Limb (tissue), 2 donors: ENCODE measurements at regions not wholly inside any gene's neighbourhood (a gene's known extent, or its start where the extent isn't known, plus 50 kb on each side); places are given as distances from the start of the nearest gene placed in this dataset.

Experiments
- DNase-seq, 2 donors: peaks; one replicate each; pipeline ENCODE4 v3.0.0-alpha.2; 2016; ENCODE audit errors: extremely low spot score in 2 of 2

DNA sequence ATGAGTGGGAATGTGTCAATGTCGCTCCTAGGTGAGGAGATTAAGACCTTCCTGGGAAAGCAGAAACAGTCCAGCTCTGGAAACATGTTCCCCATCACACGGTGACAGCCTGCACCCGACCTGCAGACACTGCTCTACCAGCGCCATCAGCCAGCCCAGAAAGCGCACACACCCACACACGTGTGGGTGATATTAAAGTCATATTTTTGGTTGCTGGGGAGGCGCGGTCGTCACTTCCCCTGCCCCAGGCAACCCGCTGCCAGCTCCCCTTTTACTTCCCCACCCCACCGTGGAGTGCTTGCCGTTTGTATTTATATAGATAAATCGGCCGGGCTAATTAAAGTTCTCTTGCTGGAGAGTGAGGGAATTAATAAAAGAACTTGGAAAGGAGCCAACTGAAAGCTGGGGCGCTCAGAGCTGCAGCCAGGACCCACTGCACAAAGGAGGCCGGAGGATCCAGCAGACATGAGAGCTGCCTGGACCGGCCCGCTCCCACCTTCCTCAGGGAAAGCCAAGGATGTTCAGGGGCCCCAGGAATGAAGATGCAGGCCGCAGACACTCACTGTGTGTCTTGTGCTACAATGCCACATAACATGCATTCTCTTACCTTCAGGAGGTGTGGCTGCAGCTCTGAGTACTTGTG, 145.2 kb upstream of the UNC5B start:
- DNase-seq: no peak

DNA sequence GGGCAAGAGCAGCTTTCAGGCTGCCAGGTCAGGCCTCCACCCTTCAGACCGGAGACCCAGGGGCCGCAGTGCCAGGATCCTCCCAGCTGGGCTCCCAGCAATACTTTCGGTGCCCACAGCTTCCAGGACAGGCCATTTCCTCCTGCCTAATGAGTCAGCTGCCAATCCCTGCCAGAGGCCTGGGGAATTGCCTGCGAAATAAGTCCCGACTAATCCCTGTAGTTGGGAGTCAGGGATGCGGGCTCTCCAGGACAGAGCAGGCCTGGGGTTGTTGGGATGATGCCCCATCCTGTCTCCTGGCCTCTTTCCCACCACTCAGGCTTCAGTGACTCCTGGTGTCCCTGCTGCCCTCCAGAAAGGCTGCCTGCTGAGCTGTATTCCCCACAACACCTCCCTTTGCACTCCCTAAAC, 143.5 kb upstream of the UNC5B start:
- DNase-seq: no peak

DNA sequence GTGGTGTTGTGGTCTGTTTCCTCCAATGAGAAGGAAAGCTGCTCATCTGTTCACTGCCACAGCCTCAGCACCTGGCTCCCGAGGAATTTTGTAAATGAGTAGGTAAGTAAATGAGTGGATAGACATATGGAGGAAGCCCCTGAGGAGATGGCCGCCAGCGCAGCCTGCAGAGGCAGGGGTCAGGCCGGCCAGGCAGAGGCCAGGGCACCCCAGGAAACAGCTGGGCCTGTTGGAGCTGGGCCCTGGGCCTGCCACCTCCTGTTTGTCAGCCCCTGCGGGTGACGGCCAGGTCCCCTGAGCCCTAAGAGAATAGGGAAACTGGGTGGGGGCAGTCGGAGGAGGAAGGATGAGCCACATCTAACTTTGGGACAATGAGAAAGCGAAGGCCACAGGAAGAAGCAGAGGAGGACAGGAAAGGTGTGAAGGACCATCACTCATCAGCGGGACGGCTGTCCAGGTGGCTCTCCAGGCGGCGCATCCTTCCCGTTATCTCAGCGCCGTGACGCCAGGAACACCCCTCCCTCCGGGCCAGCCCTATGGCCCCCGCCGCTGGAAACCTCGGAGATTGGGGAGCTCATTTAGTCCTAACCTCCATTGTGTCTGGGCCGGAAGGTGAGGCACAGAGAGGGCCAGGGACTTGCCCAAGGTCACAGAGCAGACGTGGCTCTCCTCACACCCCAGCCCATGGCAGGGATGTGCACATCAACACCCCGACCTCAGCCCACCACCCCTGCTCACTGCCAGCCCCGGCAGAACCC, 142.3 kb upstream of the UNC5B start:
- no peak for DNase-seq

DNA sequence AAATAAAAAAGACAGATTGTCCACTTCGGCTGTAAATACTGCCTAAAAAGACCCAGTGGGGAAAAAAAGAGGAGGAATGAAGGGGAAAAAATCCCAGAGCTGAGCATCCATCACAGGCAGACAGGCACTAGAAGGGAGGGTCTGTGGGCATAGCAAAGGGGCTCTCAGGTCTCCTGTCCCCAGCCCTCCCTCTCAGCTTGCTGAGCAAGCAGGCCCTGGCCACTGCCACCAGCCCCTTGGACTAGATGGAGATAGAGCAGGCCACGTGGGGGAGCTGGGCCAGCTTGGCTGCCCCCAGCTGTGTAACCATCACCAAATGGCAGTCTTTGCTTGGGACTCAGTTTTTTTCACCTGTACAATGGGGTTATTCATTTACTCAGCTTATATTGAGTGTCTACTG, 141.6 kb upstream of the UNC5B start:
- DNase-seq: no peak

DNA sequence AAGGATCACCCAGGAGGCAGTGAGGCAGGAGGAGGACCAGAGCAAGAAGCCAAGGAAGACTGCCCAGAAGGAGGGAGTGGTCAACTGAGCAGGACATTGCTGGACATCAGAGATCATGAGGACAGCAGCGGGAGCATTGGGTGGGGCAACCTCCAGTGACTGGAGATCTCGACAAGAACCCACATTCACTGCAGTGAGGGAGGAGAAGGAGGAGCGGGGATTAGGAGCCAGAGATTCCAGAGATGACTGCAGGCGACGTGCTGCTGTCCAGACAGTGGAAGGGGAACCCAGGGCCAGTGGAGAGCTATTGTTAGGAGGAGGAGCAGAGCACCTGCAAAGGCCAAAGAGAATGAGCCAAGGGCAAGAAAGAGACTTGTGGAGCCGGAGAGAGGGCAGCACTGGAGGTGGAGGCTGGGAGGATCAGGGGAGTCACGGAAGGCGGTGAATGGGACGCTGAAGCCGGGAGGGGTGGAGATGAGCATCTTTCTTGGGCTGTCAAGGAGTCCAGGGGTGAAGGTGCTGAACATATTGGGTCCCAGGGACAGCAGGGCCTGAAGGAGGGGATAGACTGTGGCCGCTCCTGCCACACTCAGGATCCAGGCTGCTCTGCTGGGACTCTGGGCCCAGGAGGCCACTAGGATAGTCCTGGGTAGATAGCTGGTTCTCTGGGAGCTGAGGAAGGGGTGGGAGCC, 140.1 kb upstream of the UNC5B start:
- no peak for DNase-seq

DNA sequence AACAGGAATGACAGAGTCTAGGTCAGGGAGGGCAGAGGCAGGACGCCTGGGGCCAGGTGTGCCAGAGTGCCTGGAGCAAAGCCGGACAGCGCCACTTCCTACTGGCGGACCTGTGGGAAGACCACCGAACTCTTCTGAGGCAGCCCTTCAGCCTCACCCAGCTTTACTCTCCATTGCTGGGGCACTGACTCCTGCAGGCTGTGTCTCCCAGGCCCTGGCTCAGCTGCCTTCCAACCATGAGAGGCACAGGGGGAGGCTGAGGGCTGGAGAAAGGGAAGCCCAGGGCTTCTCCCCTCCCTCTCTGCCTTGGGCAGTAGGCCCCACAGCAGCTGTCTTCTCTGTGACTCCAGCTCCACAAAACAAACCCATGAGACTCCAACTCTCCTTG, 139.6 kb upstream of the UNC5B start:
- no peak for DNase-seq

DNA sequence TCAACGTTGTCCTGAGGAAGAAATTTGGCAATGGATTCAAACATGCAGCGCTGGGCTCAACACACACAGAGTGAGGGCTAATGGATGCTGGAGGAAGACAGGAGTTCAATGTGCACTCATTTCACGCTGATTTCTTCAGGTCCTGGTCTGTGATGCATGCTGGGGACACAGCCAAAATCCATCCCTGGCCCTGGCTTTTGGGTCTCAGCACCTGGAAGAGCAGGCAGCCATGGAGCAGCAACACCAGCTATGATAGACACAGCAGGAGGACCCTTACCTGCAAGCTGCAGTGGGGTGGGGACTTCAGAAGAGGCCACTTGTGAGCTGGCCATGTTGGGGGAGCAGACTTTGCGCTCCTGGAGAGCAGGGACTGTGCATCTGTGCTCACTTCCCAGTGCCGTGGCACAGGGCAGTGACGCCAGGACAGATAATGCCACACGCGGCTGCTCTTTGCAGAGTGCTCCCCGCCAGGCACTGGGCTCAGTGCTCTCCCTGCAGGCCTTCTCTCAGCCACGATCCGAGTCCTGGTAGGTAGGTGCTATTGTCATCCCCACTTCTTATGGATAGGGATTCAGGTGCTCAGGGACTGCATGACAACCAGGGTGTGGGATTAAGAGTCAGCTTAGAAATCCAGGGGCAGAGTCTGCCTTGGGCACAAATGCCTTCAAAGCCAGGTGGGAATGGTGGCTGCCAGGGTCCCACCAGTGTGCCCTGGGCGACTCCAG, 138.8 kb upstream of the UNC5B start:
- DNase-seq: peak in 1 of 2 donors; percentile 14

DNA sequence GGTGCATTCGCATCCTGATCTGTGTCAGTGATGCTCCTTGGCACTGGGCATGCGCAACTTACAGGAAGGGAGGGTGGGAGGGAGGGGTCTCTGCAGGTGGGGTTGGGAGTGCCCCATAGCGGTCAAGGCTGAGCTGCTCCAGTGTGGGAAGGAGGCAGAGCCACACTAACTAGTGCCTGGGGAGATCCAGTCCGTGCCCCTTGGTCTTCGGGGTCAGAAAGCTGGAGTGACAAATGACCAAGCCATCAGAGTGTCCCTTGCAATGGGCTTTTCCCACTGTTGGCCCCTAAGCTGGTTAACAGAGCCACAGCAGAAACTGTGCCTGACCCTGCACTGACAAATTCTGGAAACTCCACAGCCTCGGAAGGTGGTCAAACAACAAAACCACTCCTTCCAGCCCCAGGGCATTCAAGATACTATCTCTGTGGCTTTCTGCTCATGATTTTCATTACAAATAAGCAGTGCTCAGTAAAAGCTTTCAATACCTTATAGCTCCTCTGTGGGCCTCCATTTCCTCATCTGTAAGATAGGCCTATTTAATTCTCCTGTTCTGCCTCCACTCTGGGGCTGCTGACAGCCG, 138.1 kb upstream of the UNC5B start:
- DNase-seq: no peak

DNA sequence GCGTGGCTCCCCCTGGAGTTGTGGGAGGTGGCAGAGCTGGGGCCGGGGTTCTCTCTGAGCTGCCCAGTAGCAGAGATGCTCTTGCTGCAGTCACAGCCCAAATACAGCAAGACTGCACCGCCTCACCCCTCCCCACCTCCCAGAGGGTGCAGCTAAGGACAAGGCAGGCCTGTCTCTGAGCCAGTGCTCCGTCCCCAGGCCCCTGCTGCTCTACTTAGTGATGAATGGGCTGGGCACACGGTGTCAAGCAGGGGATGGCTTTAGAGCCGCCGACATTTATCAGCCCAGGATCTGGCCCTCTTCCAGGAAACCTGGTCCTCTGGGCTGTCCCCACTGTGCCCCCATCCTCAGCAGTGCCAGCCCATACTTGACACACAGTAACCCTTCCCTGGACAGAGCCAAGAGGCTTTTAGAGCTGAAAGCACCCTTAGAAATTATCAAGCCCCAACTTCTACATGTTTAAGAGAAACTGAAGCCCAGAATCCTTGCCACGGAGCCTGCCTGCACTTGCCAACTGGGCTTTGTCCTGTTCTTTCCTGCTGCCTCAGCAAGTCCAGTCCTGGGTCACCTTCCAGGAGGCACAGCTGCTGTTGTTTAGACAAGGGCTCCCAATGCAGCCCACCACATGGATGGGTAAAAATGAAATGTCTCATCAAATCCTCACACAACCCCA, 137.1 kb upstream of the UNC5B start:
- peak in 1 of 2 donors; percentile 27 for DNase-seq

DNA sequence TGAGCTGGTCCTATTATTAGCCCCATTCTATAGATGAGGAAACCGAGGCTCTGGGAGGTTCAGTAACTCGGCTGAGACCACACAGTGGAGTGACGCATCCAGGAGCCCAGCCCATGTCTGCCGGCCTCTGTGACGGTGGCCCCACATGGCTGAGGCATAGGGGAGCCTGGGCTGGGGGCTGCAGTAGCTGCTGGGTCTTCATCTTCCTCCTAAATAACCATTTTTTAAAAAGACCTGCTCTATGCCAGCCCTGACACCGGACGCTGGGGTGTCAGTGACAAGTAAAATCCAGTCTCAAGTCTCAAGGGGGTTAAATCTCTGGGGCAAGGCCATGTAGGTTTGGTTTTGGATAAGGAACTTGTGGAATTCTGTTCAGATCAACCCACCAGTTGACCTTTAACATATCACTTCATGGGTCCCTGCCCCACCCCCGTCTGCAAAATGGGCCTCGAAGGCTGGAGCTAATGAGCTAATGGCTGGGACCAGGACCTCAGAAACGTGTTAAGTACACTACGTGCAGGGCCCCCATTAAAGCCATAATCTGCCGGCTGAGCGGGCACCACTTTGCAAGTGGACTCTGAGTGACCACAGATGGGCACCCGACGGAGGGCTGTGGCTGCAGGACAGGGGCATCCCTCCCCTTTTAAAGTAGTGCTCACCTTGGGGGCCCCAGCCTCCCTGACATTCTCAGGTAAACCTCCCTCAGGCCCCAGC, 136.5 kb upstream of the UNC5B start:
- DNase-seq: peak in 1 of 2 donors; percentile 20

DNA sequence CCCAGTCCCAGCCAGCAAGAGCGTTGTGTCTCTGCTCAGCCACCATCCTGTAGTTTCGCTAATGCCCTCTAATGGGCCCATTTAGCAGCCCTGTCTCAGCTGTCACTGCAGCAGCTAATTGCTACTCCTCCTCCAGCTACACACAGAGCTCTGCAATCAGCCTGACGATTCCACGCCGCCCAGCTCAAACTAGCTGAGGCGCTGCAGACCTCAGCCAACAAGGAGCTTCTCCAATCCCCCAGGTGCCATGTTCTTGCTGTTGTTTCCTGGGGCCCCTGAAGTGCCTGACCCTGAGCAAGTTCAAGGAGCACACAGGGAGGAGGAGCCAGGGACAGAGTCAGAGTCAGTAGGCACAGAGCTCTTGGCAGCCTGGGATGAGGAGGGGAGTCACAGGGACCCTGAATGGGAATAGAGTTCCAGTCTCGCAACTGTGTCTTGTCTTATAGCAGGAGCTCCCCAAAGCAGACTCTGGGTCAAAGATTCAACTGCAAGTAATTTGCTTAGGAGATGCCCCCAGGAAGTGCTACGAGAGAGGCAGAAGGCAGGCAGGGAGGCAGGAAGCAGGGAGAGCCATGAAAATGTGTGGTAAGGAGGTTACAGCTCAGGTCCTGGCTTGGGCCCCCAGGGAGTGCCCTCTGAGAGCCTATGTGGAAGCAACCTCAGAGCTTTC, 135.8 kb upstream of the UNC5B start:
- DNase-seq: peak in 1 of 2 donors; percentile 34

DNA sequence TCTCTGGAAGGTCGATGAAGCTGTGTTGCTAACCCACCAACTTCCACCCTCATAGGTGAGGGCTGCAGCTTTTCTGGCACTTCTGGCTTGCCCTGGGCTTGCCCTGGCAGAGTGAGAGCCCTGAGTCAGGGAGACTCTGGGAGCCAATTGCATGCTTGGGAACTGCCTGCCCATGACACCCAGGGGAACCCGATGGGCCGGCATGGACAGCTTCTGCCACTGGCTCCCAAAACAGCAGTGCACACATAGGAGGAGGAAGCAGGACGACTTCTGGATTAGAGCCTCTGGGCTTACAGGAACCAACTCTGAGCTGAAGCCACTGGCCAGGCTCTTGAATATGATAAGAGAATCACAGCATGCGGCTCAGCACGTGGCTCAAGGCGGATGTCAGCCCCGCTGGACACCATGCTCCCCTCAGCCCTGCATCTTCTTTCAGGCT, 135.2 kb upstream of the UNC5B start:
- peak in 1 of 2 donors; percentile 26 for DNase-seq

DNA sequence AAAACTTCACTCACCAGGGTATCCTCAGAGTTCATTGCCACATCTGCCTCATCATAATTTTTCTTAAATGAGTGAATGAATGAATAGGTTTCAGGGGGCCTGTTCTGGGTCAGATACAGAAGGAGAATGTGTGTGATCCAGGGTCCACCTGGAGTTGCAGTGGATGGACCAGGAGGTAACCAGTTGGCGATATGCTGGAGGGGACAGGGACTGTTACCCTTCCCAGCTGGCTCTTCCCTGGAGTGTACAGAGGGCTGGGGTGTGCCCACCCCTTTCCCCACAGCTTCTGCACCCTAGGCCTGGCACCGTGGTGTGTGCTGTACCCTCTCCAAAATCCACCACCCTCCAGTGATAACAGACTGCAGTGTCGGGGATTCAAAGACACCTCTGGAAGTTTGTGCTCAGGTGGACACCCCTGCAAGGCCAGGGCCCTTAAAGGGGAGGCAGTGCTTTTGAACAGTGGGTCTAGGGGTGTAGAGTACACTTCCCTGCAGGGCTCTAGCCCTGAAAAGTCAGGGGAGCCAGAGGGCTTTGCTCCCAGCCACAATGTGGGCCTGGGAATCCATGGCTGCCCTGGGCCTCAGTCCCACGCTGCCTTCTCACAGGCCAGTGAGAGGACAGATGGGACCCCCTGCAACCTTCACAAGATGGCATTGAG, 134.4 kb upstream of the UNC5B start:
- no peak for DNase-seq

DNA sequence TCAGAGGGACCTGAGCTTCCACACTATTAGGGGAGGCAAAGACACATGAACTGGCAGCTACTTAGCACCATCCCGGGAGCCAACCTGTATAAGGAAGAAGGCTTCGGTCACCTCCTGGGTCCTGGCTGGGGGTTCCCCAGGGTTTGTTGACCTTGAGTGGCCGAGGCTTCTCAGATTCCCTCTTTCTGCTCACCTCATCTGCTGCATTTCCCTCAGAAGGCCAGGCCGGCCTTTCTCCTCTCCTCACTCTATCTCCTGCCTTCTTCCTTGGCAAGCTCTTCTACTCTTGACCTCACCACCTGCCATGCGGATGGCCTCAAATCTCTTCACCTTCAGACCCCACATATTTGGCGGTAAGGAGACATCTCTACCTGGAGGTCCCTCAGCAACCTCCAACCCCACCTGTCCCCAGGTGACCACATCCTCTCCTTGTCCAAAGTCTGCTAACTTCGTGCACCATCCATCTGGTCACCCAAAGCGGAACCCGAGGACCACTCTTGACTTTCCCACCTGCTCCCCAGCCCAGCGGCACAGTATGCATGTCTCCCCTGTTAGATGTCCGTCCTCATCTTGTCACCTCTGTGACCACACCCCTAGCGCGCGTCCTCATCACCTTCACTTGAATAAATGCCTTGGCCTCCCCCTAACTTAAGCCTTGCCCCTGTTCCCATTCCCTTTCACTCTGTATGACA, 133.8 kb upstream of the UNC5B start:
- peak in 1 of 2 donors; percentile 12 for DNase-seq

DNA sequence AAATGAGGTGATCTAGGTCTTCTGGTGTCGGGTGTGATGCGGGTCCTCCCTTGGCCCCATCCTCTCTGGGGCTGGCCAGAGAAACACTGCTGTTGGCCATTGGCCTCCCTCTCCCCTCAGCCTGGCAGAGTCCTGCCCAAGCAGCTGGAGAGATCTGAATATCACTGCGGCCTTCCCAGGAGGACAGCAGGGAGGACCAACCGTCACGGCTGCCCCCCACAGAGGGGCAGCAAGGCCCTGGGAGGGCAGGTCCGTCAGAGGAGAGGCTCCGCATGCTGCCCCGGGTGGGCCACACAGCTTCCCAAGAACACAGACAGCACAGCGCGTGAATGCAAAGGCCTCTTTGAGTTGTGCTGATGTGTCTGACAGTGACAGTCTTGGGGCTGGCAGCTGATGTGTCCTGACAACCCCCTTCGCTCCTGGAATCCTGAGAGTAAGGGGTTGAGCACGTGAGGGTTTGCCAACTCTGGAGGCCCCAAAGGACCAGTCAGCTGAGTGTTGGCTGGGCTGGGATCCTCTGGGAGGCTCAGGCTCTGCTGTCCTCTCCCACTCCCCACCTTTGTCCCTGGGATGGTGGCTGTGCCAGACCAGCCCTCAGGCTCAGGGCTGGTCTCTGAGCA, 132.5 kb upstream of the UNC5B start:
- peak in 1 of 2 donors; percentile 14 for DNase-seq

DNA sequence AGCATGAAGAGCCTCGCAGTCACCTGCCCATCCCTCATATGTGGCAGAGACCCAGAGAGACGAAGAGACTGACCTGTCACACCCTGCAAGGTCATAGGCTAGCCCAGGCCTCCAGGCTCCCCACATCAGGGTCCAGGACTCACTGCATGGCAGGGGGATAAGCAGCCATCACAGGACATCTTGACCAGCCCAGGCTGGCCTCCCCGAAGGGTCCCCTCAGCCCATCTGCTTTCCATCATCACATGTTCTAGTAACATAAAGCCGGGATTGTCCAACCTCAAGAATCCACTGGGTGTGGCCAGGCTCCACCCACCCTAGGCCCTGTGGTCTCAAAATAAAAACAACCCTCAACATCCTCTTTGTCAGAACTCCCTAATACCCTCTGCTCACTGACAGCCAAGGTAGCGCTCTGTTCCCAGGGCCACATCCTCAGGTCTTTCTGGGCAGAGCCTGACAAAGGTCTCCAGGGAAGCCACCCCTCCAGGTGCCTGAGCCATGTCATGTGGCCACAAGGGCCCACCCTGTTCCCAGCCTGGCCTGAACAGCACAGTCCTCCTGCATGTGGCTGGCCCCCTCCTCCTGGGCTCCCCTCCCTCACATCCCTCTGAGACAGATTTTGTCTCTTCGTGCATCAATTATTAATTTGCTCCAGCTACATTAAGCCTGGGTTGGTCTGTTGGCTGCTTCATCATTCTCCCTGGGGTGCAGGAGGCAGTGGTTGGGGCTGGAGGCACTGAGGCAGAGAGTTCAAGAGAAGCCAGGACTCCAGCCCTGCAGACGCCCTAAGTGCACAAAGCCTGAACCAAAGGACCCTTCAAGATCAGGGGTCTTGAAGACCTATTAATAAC, 131.8 kb upstream of the UNC5B start:
- peak in 1 of 2 donors; percentile 30 for DNase-seq

DNA sequence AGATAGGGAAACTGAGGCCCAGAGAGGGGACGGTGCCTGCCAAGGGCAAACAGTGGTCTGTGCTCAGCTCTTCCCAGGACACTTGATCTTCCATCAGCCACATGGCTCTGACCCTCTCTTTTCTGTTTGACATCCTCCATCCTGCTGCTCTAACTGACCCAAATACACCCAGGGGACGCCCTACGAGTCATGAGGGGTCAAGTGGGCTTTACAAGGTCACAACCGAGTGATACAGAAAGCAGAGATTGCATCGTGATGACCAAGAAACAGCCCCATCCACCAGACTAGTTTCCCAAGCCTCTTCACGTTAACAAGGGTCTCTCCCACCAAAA, 131.2 kb upstream of the UNC5B start:
- DNase-seq: peak in 1 of 2 donors; percentile 17
